GM21447 (cell line): ENCODE measurements at regions not wholly inside any gene's neighbourhood (a gene's known extent, or its start where the extent isn't known, plus 50 kb on each side); places are given as distances from the start of the nearest gene placed in this dataset.

Source experiments
- ATAC-seq: cut with Tn5 transposase; IDR thresholded peaks from one replicate; pipeline ENCODE4 v1.9.1; 2021; ENCODE audit not compliant: unreplicated experiment

DNA sequence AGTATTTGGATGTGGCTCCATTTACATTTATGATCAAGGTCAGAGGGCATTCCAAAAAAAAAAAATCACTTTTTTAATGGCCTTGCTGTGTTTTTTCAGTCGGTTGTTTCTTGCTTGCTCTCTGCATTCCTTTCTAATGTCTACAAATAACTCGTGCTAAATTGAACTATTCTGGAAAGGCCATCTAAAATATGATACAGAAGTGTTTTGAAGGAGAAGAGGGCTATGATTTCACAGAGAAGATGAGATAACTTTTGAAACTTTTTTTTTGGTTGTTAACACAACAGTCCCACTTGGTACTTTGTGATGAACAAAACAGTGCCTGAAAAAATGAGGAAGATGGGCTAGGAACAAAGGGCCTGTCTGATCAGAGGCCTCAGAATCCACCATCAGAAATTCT is 156.1 kb upstream of the SMLR1 start:
- no peak for ATAC-seq

DNA sequence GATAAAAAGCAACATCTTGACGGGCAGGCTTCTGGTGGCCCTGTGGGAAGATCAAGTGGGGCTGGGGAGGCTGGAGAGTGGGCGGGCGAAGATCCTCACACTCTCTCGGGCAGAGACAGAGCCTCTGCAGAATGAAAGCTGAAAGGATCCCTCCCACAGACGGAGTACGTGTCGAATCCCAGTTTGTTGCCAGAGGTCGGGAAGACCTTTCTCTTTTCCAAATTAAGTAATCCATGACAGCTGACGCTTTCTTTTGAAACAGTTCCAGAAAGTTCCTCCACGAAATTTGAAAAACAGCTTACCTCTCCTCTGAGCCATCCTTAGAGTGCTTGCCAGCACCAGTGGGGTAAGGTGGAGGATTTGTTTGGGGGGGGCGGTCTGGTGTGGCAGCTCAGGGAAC is 155.6 kb upstream of the SMLR1 start:
- no peak for ATAC-seq

DNA sequence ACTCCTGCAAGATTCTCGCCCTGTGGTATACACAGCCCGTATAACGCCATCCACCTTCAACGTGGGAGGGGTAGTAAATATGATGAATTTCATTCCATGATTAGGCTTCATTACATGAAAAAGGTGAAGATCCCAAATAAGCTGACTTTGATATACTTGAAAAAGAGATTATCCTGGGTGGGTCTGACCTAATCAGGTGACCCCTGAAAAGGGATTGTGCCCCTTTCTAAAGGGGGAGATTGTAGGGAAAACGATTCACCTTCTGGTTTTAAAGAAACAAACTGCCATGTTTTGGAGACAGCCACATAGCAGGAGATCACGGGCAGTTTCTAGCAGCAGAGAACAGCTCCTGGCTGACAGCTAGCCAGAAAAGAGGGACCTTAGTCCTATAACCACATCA is 155.1 kb upstream of the SMLR1 start:
- ATAC-seq: no peak

GRCh38 chr6:130674604-130675003 is 152.6 kb upstream of the SMLR1 start:
- ATAC-seq: no peak

DNA sequence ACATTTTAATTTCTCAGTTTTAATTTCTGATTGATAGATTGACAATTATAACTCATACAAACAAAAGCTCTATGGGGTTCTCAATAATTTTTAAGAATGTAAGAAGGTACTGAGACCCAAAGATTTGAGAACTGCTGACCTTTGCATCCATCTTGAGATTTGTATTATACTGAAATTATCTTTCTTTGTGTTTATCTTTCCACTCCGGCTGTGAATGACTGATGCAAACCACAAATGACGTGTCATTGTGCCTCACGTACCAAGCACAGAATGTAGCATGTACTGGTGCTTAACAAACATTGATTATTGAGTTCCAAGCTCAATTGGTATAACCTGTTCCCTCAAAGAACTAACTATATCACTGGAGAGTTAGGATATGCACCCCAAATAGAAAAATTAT is 152.1 kb upstream of the SMLR1 start:
- ATAC-seq: no peak

DNA sequence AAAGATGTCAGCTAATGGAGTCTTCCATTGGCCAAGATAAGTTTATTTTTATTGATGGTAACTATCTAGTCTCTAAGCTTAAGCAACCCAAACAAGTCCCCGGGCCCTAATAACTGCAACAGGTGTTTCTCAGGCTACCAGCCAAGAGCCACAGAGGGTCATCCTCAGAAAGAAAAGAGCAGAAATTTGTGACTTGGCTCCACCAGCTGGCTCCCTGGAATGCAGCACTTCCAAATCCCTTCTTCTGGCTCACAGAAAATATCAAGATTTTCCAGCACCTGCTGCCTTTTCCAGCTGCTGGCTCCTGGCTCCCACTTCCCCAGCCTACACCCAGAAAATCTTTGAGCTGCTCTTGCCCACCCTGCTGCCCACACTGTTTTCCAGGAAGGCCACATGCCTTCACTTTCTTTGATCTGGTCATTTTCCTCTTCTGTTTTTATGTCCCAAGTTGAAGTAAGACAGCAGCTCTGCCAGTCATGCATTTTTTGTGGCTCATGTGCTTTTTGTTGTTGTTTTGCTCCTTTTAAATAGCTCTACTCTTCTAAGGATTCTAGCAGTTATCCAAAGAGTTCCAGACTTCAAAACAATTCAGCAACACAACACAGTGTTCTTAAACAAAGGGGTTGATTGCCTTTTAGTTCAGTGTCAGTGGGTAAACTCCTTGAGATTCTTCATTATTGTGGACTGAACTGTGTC is 151.0 kb upstream of the SMLR1 start:
- no peak for ATAC-seq

DNA sequence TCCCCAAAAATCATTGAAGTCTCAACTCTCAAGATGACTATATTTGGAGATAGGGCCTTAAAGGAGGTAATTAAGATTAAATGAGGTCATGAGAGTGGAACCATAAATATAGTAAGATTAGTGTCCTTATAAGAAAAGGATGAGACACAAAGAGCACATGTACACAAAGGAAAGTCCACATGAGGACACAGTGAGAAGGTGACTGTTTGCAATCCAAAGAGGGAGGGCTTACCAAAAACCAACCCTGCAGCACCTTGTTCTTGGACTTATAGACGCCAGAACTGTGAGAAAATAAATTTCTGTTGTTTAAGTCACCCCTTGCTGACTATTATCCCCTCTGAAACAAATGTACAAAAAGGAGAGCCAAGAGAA is 150.4 kb upstream of the SMLR1 start:
- ATAC-seq: no peak

GRCh38 chr6:130677312-130677711 is 149.9 kb upstream of the SMLR1 start:
- no peak for ATAC-seq

DNA sequence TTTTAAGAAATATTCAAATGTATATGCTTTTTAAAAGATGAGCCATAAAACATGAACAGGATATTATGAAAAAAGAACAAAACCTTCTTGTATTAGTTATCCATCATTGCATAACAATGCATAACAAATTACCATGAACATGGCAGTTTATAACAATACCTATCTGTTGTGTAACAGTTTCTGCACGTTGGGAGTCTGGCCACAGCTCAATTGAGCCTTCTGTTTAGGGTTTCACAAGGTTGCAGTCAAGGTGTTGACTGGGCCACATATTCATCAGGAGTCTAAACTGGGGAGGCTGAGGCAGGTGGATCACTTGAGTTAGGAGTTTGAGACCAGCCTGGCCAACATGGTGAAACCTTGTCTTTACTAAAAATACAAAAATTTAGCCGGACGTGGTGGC is 149.4 kb upstream of the SMLR1 start:
- ATAC-seq: no peak

GRCh38 chr6:130679684-130680083 is 147.5 kb upstream of the SMLR1 start:
- no peak for ATAC-seq

- no peak for ATAC-seq
Observed at GRCh38 chr6:130680116-130680515, 147.1 kb upstream of the SMLR1 start.

DNA sequence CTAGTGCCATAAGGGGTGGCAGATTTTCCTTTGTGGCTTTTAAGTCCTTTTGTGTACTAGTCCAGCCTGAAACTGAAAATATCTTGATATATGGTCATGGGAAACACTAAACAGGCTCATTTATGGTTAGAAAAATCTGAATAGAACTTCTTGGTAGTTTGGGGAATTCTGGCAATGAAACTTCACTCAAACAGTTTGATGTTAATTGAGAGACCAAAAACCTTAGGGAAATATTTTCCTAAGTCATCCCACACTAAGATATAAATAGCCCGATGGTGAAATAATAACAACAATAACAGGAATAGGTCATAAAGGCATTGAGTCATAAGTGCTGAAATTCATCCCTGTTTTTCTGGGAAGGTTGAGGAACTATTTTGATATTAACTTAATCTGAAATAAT is 146.2 kb upstream of the SMLR1 start:
- no peak for ATAC-seq

DNA sequence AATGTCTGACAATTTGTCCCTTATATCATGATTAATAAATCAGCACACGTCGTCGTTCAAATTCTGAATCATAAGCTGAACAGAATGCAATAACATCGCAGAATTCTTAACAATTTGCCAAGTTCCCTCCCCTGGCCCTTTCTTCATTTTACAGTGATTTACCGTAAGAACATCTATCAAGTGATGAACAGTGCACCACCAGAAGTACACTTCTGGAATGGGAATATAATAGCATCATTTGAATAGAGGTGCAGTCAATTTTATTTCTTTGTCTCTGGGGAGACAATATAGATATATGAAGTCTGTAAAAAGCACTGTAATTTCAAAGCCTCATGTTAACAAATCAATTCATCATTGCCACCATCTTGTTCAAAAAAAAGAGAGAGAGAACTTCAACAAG is 145.1 kb upstream of the SMLR1 start:
- no peak for ATAC-seq

GRCh38 chr6:130683761-130684517 is 143.3 kb upstream of the SMLR1 start:
- ATAC-seq: no peak

DNA sequence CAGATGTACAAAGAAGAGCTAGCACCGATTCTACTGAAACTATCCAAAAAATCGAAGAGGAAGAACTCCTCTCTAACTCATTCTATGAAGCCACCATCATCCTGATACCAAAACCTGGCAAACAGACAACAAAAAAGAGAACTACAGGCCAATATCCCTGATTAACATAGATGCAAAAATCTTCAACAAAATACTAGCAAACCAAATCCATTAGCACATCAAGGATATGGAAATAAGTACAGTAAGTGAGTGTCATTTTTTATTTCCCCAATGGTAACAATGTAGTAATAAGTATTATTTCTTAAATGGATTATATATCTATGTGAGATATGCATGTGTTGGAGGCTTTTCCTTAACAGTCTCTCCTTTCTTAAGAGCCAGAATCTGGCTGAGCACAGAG is 134.5 kb upstream of the SMLR1 start:
- ATAC-seq: no peak

DNA sequence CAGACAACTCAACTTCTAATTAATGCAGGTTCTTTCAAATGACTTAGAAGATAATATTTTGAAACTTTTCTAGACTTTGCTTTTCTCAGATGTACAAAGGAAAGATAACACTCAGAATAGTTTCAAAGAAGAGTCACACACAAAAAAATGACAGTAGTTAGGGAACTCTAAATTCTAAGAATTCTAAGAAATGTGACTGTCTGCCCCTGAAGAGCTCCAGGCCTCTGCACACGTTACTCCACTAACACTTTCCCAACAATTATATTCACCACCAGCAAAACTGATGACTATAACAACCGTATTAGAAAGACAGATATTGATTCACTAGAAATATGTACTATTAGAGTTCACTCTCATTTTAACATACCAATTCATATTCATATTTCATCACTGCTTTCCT is 133.3 kb upstream of the SMLR1 start:
- no peak for ATAC-seq

GRCh38 chr6:130694606-130695005 is 132.6 kb upstream of the SMLR1 start:
- ATAC-seq: no peak

- no peak for ATAC-seq
Observed at GRCh38 chr6:130696806-130697205, 130.4 kb upstream of the SMLR1 start.

DNA sequence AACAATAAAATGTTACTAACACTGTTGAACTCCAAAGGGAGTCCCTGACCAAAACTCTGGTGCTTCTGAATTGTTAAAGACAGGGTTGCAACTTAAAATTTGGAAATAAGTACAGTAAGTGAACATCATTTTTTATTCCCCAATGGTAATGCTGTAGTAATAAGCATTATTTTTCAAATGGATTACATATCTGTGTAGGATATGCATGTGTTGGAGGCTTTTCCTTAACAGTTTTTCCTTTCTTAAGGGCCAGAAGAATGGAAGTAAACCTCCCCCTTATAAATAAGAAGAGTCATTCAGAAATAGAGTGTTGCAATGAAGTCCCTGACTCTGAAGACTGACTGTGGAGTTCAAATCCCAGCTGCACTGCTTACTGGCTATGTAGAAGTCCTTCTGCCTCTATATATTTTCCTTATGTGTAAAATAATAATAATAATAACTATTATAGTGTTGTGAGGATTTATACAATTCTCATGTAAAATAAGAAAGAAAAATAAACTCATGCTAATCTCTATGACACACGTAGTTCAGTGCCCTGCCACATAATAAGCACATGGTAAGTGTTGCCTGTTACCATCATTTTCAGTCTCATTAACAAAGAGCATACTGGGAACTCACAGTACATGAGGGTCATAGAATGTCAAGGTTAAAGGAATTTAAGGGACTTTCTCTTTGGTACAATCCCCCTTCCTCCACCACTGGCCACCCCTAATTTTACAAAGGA is 129.8 kb upstream of the SMLR1 start:
- ATAC-seq: peak; percentile 29

GRCh38 chr6:130697995-130698535 is 129.1 kb upstream of the SMLR1 start:
- peak; percentile 98 for ATAC-seq

- ATAC-seq: no peak
Observed at GRCh38 chr6:130699742-130700141, 127.5 kb upstream of the SMLR1 start.

GRCh38 chr6:130700397-130700796 is 126.8 kb upstream of the SMLR1 start:
- ATAC-seq: no peak
